ENCODE measurements at regions not wholly inside any gene's neighbourhood (a gene's known extent, or its start where the extent isn't known, plus 50 kb on each side); places are given as distances from the start of the nearest gene placed in this dataset.

GRCh38 chr22:20641919-20642579 is 131.9 kb upstream of the SERPIND1 start:
- peak; percentile 34 for DNase-seq (ENCODE audit: extremely low spot score, unreplicated experiment)
- H3K4me1 Mint-ChIP-seq (ENCODE audit: unreplicated experiment), result no peaks in the 10 kb centered on the region
- peaks cover 43% of the 10 kb centered on the region for H3K27me3 Mint-ChIP-seq (ENCODE audit: unreplicated experiment)
- no peak overlapping the region for H3K27ac Mint-ChIP-seq (ENCODE audit: unreplicated experiment)
- no peak for TF ChIP-seq CTCF (IDR thresholded peaks at IDR 0.05)
- no peaks in the 10 kb centered on the region for H3K9me3 Mint-ChIP-seq (ENCODE audit: unreplicated experiment)
- H3K4me3 Mint-ChIP-seq (ENCODE audit: unreplicated experiment), result no peak overlapping the region
- H3K36me3 Mint-ChIP-seq (ENCODE audit: unreplicated experiment), result no peaks in the 10 kb centered on the region

- peak; percentile 25 for DNase-seq (ENCODE audit: extremely low spot score, unreplicated experiment)
- Mint-ChIP-seq H3K9me3 (ENCODE audit: unreplicated experiment) (no peaks in the 10 kb centered on the region), H3K27ac (ENCODE audit: unreplicated experiment) (no peak overlapping the region), H3K36me3 (ENCODE audit: unreplicated experiment) (no peaks in the 10 kb centered on the region), H3K4me3 (ENCODE audit: unreplicated experiment) (no peak overlapping the region), H3K4me1 (ENCODE audit: unreplicated experiment) (no peaks in the 10 kb centered on the region), H3K27me3 (ENCODE audit: unreplicated experiment) (peaks cover 39% of the 10 kb centered on the region)
- TF ChIP-seq CTCF (IDR thresholded peaks at IDR 0.05), result no peak
Observed at GRCh38 chr22:20642668-20643179, 131.2 kb upstream of the SERPIND1 start.

GRCh38 chr22:20644071-20644642 is 129.8 kb upstream of the SERPIND1 start:
- no peak for TF ChIP-seq CTCF (IDR thresholded peaks at IDR 0.05)
- no peak overlapping the region for H3K27ac Mint-ChIP-seq (ENCODE audit: unreplicated experiment)
- DNase-seq (ENCODE audit: extremely low spot score, unreplicated experiment), result peak; percentile 8
- no peaks in the 10 kb centered on the region for H3K4me1 Mint-ChIP-seq (ENCODE audit: unreplicated experiment)
- H3K9me3 Mint-ChIP-seq (ENCODE audit: unreplicated experiment), result no peaks in the 10 kb centered on the region
- H3K36me3 Mint-ChIP-seq (ENCODE audit: unreplicated experiment), result no peaks in the 10 kb centered on the region
- no peak overlapping the region for H3K4me3 Mint-ChIP-seq (ENCODE audit: unreplicated experiment)
- H3K27me3 Mint-ChIP-seq (ENCODE audit: unreplicated experiment), result peaks cover 28% of the 10 kb centered on the region

GRCh38 chr22:20645954-20646353 is 128.0 kb upstream of the SERPIND1 start:
- no peak for TF ChIP-seq CTCF (IDR thresholded peaks at IDR 0.05)
- Mint-ChIP-seq H3K27ac (ENCODE audit: unreplicated experiment) (no peak overlapping the region), H3K27me3 (ENCODE audit: unreplicated experiment) (peaks cover 23% of the 10 kb centered on the region), H3K4me3 (ENCODE audit: unreplicated experiment) (no peak overlapping the region), H3K36me3 (ENCODE audit: unreplicated experiment) (no peaks in the 10 kb centered on the region), H3K4me1 (ENCODE audit: unreplicated experiment) (no peaks in the 10 kb centered on the region), H3K9me3 (ENCODE audit: unreplicated experiment) (no peaks in the 10 kb centered on the region)
- DNase-seq (ENCODE audit: extremely low spot score, unreplicated experiment), result peak; percentile 10

GRCh38 chr22:20646415-20646814 is 127.5 kb upstream of the SERPIND1 start:
- DNase-seq (ENCODE audit: extremely low spot score, unreplicated experiment), result peak; percentile 48
- TF ChIP-seq CTCF (IDR thresholded peaks at IDR 0.05), result no peak
- no peaks in the 10 kb centered on the region for H3K4me1 Mint-ChIP-seq (ENCODE audit: unreplicated experiment)
- no peaks in the 10 kb centered on the region for H3K9me3 Mint-ChIP-seq (ENCODE audit: unreplicated experiment)
- H3K27ac Mint-ChIP-seq (ENCODE audit: unreplicated experiment), result no peak overlapping the region
- H3K4me3 Mint-ChIP-seq (ENCODE audit: unreplicated experiment), result no peak overlapping the region
- no peaks in the 10 kb centered on the region for H3K36me3 Mint-ChIP-seq (ENCODE audit: unreplicated experiment)
- H3K27me3 Mint-ChIP-seq (ENCODE audit: unreplicated experiment), result peaks cover 23% of the 10 kb centered on the region
